Panc1 (cell line): ENCODE measurements at regions not wholly inside any gene's neighbourhood (a gene's known extent, or its start where the extent isn't known, plus 50 kb on each side); places are given as distances from the start of the nearest gene placed in this dataset.

ENCODE experiments used
- CTCF ChIP-seq: fragments of 450-650 bp; IDR thresholded peaks from 2 replicates; pipeline ENCODE4 v1.5.1; 2017; ENCODE audit warnings: mild to moderate bottlenecking
- POLR2AphosphoS5 ChIP-seq: IDR thresholded peaks from 2 replicates; pipeline ENCODE4 v1.6.1; 2012; ENCODE audit warnings: mild to moderate bottlenecking, low read depth, low read length, moderate library complexity
- REST ChIP-seq, 2 experiments: IDR thresholded peaks; 2 replicates each; pipeline ENCODE4 v1.6.1; 2011 to 2012; ENCODE audit warnings: low read depth in 2 of 2, control low read depth in 1 of 2, low read length in 1 of 2, mild to moderate bottlenecking in 1 of 2, moderate library complexity in 1 of 2; ENCODE audit not compliant: insufficient read depth in 1 of 2
- TCF7L2 ChIP-seq: IDR thresholded peaks from 2 replicates; pipeline ENCODE4 v1.6.1; 2011; ENCODE audit warnings: mild to moderate bottlenecking, low read depth, low read length, inconsistent platforms

- TF ChIP-seq POLR2AphosphoS5 (no peak), CTCF (no peak), REST (IDR thresholded peaks at IDR 0.05; ENCODE audit: insufficient read depth in 1 of 2, low read depth in 2 of 2, low read length in 1 of 2) (no peak), TCF7L2 (no peak)
These were observed 66.3 kb upstream of the SYN3 start for GRCh38 chr22:33124471-33124870.
